H1 (cell line): ENCODE measurements at regions not wholly inside any gene's neighbourhood (a gene's known extent, or its start where the extent isn't known, plus 50 kb on each side); places are given as distances from the start of the nearest gene placed in this dataset.

Experiments
- ASH2L ChIP-seq: fragments of 200-600, 300-600 bp; sonication (generic); IDR thresholded peaks from one replicate; pipeline ENCODE4 v1.7.1; 2017; ENCODE audit warnings: low read length
- ATF2 ChIP-seq: IDR thresholded peaks from 2 replicates; pipeline ENCODE4 v1.6.1; 2012; ENCODE audit warnings: low read length, inconsistent platforms
- BACH1 ChIP-seq: IDR thresholded peaks from 2 replicates; pipeline ENCODE4 v1.6.1; 2012; ENCODE audit warnings: low read length, improper control_type of control experiment
- POLR2AphosphoS5 ChIP-seq: IDR thresholded peaks from 2 replicates; pipeline ENCODE4 v1.6.1; 2011; ENCODE audit warnings: low read depth, low read length
- TCF12 ChIP-seq: IDR thresholded peaks from 2 replicates; pipeline ENCODE4 v1.6.1; 2011; ENCODE audit warnings: low read depth, mild to moderate bottlenecking, low read length

GRCh38 chr3:34929036-34929435, 710.3 kb upstream of the ARPP21 start (continued):
- TF ChIP-seq ATF2 (no peak), BACH1 (no peak), POLR2AphosphoS5 (no peak), ASH2L (no peak), TCF12 (no peak)
- TF ChIP-seq, all 59 proteins: peak for 0
